ENCODE measurements at regions not wholly inside any gene's neighbourhood (a gene's known extent, or its start where the extent isn't known, plus 50 kb on each side); places are given as distances from the start of the nearest gene placed in this dataset.
A peak's percentile ranks its signal among the peaks of the same experiment; 100 is the strongest.

- TF ChIP-seq, protein P1, sequence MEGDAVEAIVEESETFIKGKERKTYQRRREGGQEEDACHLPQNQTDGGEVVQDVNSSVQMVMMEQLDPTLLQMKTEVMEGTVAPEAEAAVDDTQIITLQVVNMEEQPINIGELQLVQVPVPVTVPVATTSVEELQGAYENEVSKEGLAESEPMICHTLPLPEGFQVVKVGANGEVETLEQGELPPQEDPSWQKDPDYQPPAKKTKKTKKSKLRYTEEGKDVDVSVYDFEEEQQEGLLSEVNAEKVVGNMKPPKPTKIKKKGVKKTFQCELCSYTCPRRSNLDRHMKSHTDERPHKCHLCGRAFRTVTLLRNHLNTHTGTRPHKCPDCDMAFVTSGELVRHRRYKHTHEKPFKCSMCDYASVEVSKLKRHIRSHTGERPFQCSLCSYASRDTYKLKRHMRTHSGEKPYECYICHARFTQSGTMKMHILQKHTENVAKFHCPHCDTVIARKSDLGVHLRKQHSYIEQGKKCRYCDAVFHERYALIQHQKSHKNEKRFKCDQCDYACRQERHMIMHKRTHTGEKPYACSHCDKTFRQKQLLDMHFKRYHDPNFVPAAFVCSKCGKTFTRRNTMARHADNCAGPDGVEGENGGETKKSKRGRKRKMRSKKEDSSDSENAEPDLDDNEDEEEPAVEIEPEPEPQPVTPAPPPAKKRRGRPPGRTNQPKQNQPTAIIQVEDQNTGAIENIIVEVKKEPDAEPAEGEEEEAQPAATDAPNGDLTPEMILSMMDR (optimal IDR thresholded peaks at IDR 0.05 in 1 of 3, IDR thresholded peaks at IDR 0.05 in 1 of 3, conservative IDR thresholded peaks at IDR 0.05 in 1 of 3; ENCODE audit: extremely low read depth in 1 of 3, insufficient read depth in 2 of 3, low read length in 3 of 3): peak in 2 of 3 experiments; percentile 41 to 56
- TF ChIP-seq EZH2 (IDR thresholded peaks at IDR 0.05; ENCODE audit: low read length): no peak
Measured at GRCh38 chr1:221543529-221544120, 198.3 kb downstream of the DUSP10 start.
